ENCODE measurements at regions not wholly inside any gene's neighbourhood (a gene's known extent, or its start where the extent isn't known, plus 50 kb on each side); places are given as distances from the start of the nearest gene placed in this dataset.

DNA sequence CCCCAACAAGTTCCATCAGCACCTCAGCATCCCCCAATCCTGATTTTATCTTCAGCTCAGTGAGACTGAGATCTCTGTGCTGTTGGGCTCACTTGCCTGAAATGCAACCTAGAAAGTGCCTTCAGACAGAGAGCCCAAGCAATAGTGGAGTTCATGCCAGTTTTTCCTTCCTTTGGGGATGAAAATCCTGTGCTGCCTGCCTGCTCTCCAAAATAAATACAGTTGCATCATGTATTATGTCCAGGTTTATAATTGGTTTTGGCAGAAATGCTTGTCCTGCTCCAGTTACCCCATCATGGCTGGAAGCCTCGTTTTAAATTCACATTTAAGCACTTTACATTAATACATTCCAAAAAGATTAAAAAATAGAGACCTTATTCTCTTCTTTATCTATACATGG lies 1865.5 kb upstream of the TENM3 start:
- intact Hi-C loops (cut with DNase I) = no loop called here
- no peak overlapping the region for H3K4me3 ChIP-seq
- no peaks in the 10 kb centered on the region for H3K4me1 ChIP-seq
- WGBS = 50% methylated on average over 1 of the region's 1 CpG
- H3K36me3 ChIP-seq = no peaks in the 10 kb centered on the region
- H3K27me3 ChIP-seq = no peaks in the 10 kb centered on the region
- no peak for DNase-seq (ENCODE audit: extremely low spot score)
- H3K27ac ChIP-seq (replicated peaks in 1 of 4) = no peak overlapping the region
- H3K9me3 ChIP-seq = no peaks in the 10 kb centered on the region
- no peak for TF ChIP-seq CTCF (IDR thresholded peaks at IDR 0.05)

DNA sequence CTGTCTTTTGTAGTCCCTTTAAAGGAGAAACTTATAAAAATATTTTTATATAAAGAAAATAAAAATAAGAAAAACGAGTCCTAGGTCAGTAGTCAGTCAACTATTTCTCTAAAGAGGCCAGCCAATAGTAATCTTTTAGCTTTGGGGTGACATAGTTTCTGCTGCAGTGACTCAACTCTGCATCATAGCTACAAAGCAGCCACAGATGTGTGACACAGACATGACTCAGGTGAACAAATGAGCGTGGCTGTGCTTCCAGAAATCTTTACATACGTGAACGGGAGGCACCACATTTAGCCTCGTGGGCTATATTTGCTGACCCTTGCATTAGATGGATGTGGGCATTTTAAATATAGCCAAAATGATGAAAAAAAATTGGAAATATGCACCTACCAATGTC lies 1862.5 kb upstream of the TENM3 start:
- no peaks in the 10 kb centered on the region for H3K4me1 ChIP-seq
- DNase-seq (ENCODE audit: extremely low spot score) = no peak
- intact Hi-C loops (cut with DNase I) = no loop called here
- no peaks in the 10 kb centered on the region for H3K27me3 ChIP-seq
- WGBS = 83% methylated on average over 5 of the region's 5 CpGs
- H3K4me3 ChIP-seq = no peak overlapping the region
- no peak overlapping the region for H3K27ac ChIP-seq (replicated peaks in 1 of 4)
- TF ChIP-seq POLR2A (IDR thresholded peaks at IDR 0.05; ENCODE audit: low read depth) (no peak), POLR2AphosphoS5 (IDR thresholded peaks at IDR 0.05) (no peak), EP300 (IDR thresholded peaks at IDR 0.05) (no peak), CTCF (IDR thresholded peaks at IDR 0.05) (no peak)
- no peaks in the 10 kb centered on the region for H3K36me3 ChIP-seq
- no peaks in the 10 kb centered on the region for H3K9me3 ChIP-seq

DNA sequence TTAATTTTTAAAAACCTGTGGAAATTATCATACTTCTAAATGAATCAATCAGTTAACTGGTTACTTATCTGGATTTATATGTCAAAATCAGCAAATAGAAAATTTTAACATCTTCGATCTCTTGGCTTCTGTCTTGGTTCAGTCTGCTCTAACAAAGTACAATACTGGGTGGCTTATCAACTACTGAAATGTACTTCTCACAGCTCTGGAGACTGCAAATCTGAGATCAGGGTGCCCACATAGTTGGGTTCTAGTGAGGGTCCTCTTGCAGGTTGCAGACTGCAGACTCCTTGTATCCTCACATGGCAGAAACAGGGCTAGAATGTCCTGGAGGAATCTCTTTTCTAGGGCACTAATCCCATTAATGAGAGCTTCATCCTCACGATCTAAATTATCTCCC lies 1851.6 kb upstream of the TENM3 start:
- H3K36me3 ChIP-seq = no peaks in the 10 kb centered on the region
- intact Hi-C loops (cut with DNase I) = no loop called here
- no peaks in the 10 kb centered on the region for H3K4me1 ChIP-seq
- no peak overlapping the region for H3K4me3 ChIP-seq
- no peaks in the 10 kb centered on the region for H3K27me3 ChIP-seq
- H3K27ac ChIP-seq (replicated peaks in 1 of 4) = no peak overlapping the region
- no peak for DNase-seq (ENCODE audit: extremely low spot score)
- H3K9me3 ChIP-seq = no peaks in the 10 kb centered on the region
- 75% methylated on average over 2 of the region's 2 CpGs for WGBS
- TF ChIP-seq EP300 (IDR thresholded peaks at IDR 0.05) (no peak), POLR2A (IDR thresholded peaks at IDR 0.05; ENCODE audit: low read depth) (no peak), CTCF (IDR thresholded peaks at IDR 0.05) (no peak), POLR2AphosphoS5 (IDR thresholded peaks at IDR 0.05) (no peak)

DNA sequence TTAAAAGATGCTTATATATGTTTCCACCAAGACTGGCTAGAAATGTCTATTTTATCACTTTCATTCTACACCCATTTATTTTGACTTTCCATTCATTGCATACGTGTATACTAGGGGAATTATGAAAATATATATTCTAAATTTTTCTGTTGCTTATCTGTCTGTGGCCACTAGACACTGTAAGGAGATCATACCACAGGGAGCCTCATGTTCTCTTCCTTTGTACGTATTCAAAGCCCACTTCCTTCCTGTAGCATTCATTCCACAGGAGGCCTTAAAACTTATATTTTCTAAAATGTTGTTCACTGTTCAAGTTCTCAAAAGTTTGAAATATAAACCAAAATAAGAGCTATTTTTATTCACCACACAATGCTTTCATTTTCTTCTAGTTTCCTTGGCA lies 1848.9 kb upstream of the TENM3 start:
- WGBS = 46% methylated on average over 2 of the region's 2 CpGs
- Histone ChIP-seq H3K4me1 (no peaks in the 10 kb centered on the region), H3K27me3 (no peaks in the 10 kb centered on the region), H3K4me3 (no peak overlapping the region), H3K27ac (replicated peaks in 1 of 4) (no peak overlapping the region), H3K9me3 (no peaks in the 10 kb centered on the region), H3K36me3 (no peaks in the 10 kb centered on the region)
- intact Hi-C loops (cut with DNase I) = no loop called here
- DNase-seq (ENCODE audit: extremely low spot score) = no peak
- no peak for TF ChIP-seq POLR2A (IDR thresholded peaks at IDR 0.05; ENCODE audit: low read depth)

DNA sequence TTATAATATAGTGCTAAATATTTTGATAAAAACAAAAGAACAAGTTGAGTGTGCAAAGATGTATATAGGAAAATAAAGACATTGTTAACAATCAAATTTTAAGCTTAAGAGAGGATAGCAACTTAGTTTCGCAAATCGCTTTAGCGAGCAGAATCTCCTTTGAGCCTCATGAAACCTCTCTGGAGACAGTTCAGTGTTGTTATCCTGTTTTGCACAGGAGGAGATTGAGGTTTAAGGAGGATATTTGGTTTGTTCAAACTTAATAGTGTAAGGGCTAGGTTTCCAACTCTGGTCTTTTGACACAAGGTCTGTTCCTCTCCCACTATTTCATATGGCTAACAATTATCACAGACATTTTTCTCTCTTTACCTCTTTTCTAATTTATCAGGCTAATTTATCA lies 1848.5 kb upstream of the TENM3 start:
- TF ChIP-seq EP300 (IDR thresholded peaks at IDR 0.05) (no peak), CTCF (IDR thresholded peaks at IDR 0.05) (no peak), POLR2AphosphoS5 (IDR thresholded peaks at IDR 0.05) (no peak), POLR2A (IDR thresholded peaks at IDR 0.05; ENCODE audit: low read depth) (no peak)
- WGBS = 83% methylated on average over 3 of the region's 3 CpGs
- no peaks in the 10 kb centered on the region for H3K9me3 ChIP-seq
- no peak for DNase-seq (ENCODE audit: extremely low spot score)
- H3K27me3 ChIP-seq = no peaks in the 10 kb centered on the region
- H3K27ac ChIP-seq (replicated peaks in 1 of 4) = no peak overlapping the region
- intact Hi-C loops (cut with DNase I) = no loop called here
- H3K4me1 ChIP-seq = no peaks in the 10 kb centered on the region
- no peak overlapping the region for H3K4me3 ChIP-seq
- no peaks in the 10 kb centered on the region for H3K36me3 ChIP-seq

All from esophagus muscularis mucosa (tissue), 4 donors.